MCF 10A (cell line): ENCODE measurements at regions not wholly inside any gene's neighbourhood (a gene's known extent, or its start where the extent isn't known, plus 50 kb on each side); places are given as distances from the start of the nearest gene placed in this dataset.

Source experiments
- BruUV-seq: library from RNA; stranded (reverse); fragments of 400-500 nt; replicated peaks from 2 replicates; lab custom pipeline; 2021; lab: Mats Ljungman, UMichigan
- CTCF ChIA-PET: fragments of 300-600 bp; sonication (Branson Sonifier 250); formaldehyde crosslinking; extraction: SDS; loops from one replicate; lab custom pipeline; 2021; ENCODE audit warnings: antibody characterized with exemption, inconsistent platforms; lab: Yijun Ruan, JAX
- POLR2A ChIA-PET: fragments of 300-600, 350-650 bp; sonication (Branson Sonifier 250); formaldehyde crosslinking; extraction: SDS; loops from one replicate; lab custom pipeline; 2020; ENCODE audit warnings: antibody characterized with exemption, inconsistent platforms; lab: Yijun Ruan, JAX
- DNase-seq: peaks from one replicate; pipeline ENCODE4 v3.0.0-alpha.2; 2018; ENCODE audit not compliant: unreplicated experiment
- H3K27ac Mint-ChIP-seq: one replicate; pipeline ENCODE4 v1.8.0; 2022; ENCODE audit warnings: mild to moderate bottlenecking, low read depth, mixed read lengths; ENCODE audit not compliant: unreplicated experiment
- H3K27me3 Mint-ChIP-seq: one replicate; pipeline ENCODE4 v1.8.0; 2022; ENCODE audit warnings: mixed read lengths; ENCODE audit not compliant: insufficient read depth, unreplicated experiment
- H3K36me3 Mint-ChIP-seq: one replicate; pipeline ENCODE4 v1.8.0; 2022; ENCODE audit warnings: mild to moderate bottlenecking, moderate library complexity, mixed read lengths; ENCODE audit not compliant: insufficient read depth, unreplicated experiment
- H3K4me1 Mint-ChIP-seq: one replicate; pipeline ENCODE4 v1.8.0; 2022; ENCODE audit warnings: mixed read lengths; ENCODE audit not compliant: insufficient read depth, unreplicated experiment
- H3K4me3 Mint-ChIP-seq: one replicate; pipeline ENCODE4 v1.8.0; 2022; ENCODE audit warnings: mild to moderate bottlenecking, moderate library complexity, mixed read lengths; ENCODE audit not compliant: unreplicated experiment
- H3K9me3 Mint-ChIP-seq: one replicate; pipeline ENCODE4 v1.8.0; 2022; ENCODE audit warnings: mixed read lengths; ENCODE audit not compliant: unreplicated experiment
- intact Hi-C: fragments of 100-400 bp; cut with micrococcal nuclease; formaldehyde crosslinking; loops from 2 replicates; pipeline ENCODE4 v1.14.1; 2022
- TF ChIP-seq, protein P1 (sequence below): fragments of 200-600 bp; IDR thresholded peaks from one replicate; pipeline ENCODE4 v1.8.0; 2022; ENCODE audit warnings: antibody characterized with exemption, mild to moderate bottlenecking; ENCODE audit not compliant: unreplicated experiment

- TF ChIP-seq, protein P1, sequence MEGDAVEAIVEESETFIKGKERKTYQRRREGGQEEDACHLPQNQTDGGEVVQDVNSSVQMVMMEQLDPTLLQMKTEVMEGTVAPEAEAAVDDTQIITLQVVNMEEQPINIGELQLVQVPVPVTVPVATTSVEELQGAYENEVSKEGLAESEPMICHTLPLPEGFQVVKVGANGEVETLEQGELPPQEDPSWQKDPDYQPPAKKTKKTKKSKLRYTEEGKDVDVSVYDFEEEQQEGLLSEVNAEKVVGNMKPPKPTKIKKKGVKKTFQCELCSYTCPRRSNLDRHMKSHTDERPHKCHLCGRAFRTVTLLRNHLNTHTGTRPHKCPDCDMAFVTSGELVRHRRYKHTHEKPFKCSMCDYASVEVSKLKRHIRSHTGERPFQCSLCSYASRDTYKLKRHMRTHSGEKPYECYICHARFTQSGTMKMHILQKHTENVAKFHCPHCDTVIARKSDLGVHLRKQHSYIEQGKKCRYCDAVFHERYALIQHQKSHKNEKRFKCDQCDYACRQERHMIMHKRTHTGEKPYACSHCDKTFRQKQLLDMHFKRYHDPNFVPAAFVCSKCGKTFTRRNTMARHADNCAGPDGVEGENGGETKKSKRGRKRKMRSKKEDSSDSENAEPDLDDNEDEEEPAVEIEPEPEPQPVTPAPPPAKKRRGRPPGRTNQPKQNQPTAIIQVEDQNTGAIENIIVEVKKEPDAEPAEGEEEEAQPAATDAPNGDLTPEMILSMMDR = no peak
- no peak for DNase-seq
- CTCF ChIA-PET = interaction anchor here (0.6 to 11.8 kb wide), 4 partner anchors 8 to 896 kb away, joined by 3 to 436 read pairs (median 4); no protein-coding TSS in a partner anchor
- POLR2A ChIA-PET = interaction anchor here (0.7 to 1.4 kb wide), 2 partner anchors 432 to 449 kb away, joined by 3 read pairs; no protein-coding TSS in a partner anchor
- no peaks in the 10 kb centered on the region for H3K36me3 Mint-ChIP-seq
- peaks cover 19% of the 10 kb centered on the region for H3K4me1 Mint-ChIP-seq
- peak overlapping the region; percentile 2 for H3K27ac Mint-ChIP-seq
- BruUV-seq = no TSS peak
- no peak overlapping the region for H3K4me3 Mint-ChIP-seq
- no peaks in the 10 kb centered on the region for H3K27me3 Mint-ChIP-seq
- intact Hi-C loops = no loop called here
- no peaks in the 10 kb centered on the region for H3K9me3 Mint-ChIP-seq
Observed at GRCh38 chr11:56846631-56847576, 98.4 kb upstream of the OR9G4 start.

DNA sequence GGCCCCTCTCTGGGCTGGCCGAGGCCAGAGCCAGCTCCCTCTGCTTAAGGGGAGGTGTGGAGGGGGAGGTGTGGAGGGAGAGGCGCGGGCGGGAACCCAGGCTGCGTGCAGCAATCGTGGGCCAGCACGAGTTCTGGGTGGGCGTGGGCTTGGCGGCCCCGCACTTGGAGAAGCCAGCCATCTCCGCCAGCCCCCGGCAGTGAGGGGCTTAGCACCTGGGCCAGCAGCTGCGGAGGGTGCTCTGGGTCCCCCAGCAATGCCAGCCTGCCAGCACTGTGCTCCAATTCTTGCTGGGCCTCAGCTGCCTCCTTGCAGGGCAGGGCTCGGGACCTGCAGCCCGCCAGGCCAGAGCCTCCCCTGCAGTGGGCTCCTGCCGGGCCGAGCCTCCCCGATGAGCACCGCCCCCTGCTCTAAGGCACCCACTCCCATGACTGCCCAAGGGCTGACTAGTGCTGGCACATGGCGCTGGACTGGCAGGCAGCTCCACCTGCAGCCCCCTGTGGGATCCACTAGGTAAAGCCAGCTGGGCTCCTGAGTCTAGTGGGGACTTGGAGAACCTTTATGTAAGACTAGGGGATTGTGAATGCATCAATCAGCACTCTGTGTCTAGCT lies 96.7 kb upstream of the OR9G4 start:
- TF ChIP-seq, protein P1 = no peak
- DNase-seq = no peak
- intact Hi-C loops = no loop called here
- BruUV-seq = no TSS peak
- Mint-ChIP-seq H3K36me3 (no peaks in the 10 kb centered on the region), H3K9me3 (no peaks in the 10 kb centered on the region), H3K4me3 (no peak overlapping the region), H3K4me1 (peaks cover 26% of the 10 kb centered on the region), H3K27ac (no peak overlapping the region), H3K27me3 (no peaks in the 10 kb centered on the region)
- CTCF ChIA-PET = interaction anchor here (0.8 to 11.8 kb wide), 3 partner anchors 228 to 405 kb away, joined by 3 to 436 read pairs (median 3); no protein-coding TSS in a partner anchor
- POLR2A ChIA-PET = no interaction called here

- no TSS peak for BruUV-seq
- POLR2A ChIA-PET = interaction anchor here (0.6 to 4.0 kb wide), 8 partner anchors 22 to 478 kb away, joined by 3 to 37 read pairs (median 4); no protein-coding TSS in a partner anchor
- intact Hi-C loops = loop anchor here (5.0 kb wide), 2 partner anchors 228 to 503 kb away; no protein-coding TSS in a partner anchor
Observed at GRCh38 chr11:56843816-56844215, 95.3 kb upstream of the OR9G4 start.

More at GRCh38 chr11:56843816-56844215, 95.3 kb upstream of the OR9G4 start:
- no peaks in the 10 kb centered on the region for H3K9me3 Mint-ChIP-seq
- peaks cover 21% of the 10 kb centered on the region for H3K4me1 Mint-ChIP-seq
- TF ChIP-seq, protein P1 = no peak
- CTCF ChIA-PET = interaction anchor here (0.5 to 11.8 kb wide), 21 partner anchors 12 to 468 kb away, joined by 3 to 436 read pairs (median 4); no protein-coding TSS in a partner anchor
- peak overlapping the region; percentile 63 for H3K27ac Mint-ChIP-seq
- no peak for DNase-seq
- H3K27me3 Mint-ChIP-seq = no peaks in the 10 kb centered on the region
- no peak overlapping the region for H3K4me3 Mint-ChIP-seq
- H3K36me3 Mint-ChIP-seq = no peaks in the 10 kb centered on the region
